PC-9 (cell line): ENCODE measurements at regions not wholly inside any gene's neighbourhood (a gene's known extent, or its start where the extent isn't known, plus 50 kb on each side); places are given as distances from the start of the nearest gene placed in this dataset.
"Not testable (repeated sequence)": the region's sequence is repeated elsewhere in the genome, so short reads cannot be mapped to it uniquely, and the experiment has no call there.

Experiments used
- BruUV-seq: library from RNA; stranded (reverse); fragments of 400-500 nt; replicated peaks from 2 replicates; lab custom pipeline; 2021; lab: Mats Ljungman, UMichigan
- CTCF ChIA-PET: fragments of 300-600 bp; sonication (Branson Sonifier 250); formaldehyde crosslinking; loops from one replicate; lab custom pipeline; 2022; ENCODE audit warnings: antibody characterized with exemption; lab: Charles Lee
- POLR2A ChIA-PET: fragments of 300-600 bp; sonication (Branson Sonifier 250); formaldehyde crosslinking; loops from one replicate; lab custom pipeline; 2022; ENCODE audit warnings: antibody characterized with exemption; ENCODE audit not compliant: unreplicated experiment; lab: Charles Lee
- DNase-seq, 2 experiments: peaks; one replicate each; pipeline versions ENCODE4 v3.0.0 to v3.0.0-alpha.2; 2015 to 2022; ENCODE audit warnings: mixed read lengths in 1 of 2
- H2AFZ ChIP-seq: fragments of 200-600 bp; sonication (generic); 2 replicates; pipeline ENCODE4 v1.8.1; 2017; ENCODE audit warnings: antibody characterized with exemption
- H3F3A ChIP-seq: fragments of 200-600 bp; sonication (generic); 2 replicates; pipeline ENCODE4 v1.8.1; 2017; ENCODE audit warnings: antibody characterized with exemption, mild to moderate bottlenecking, low read depth; ENCODE audit not compliant: insufficient read depth
- H3K27ac ChIP-seq: fragments of 200-600 bp; sonication (generic); 2 replicates; pipeline ENCODE4 v1.6.1; 2016; ENCODE audit warnings: mixed run types
- H3K27me3 ChIP-seq: fragments of 200-600 bp; sonication (generic); 2 replicates; pipeline ENCODE4 v1.6.1; 2016; ENCODE audit warnings: low read depth, mixed run types; ENCODE audit not compliant: insufficient read depth
- H3K36me3 ChIP-seq: fragments of 200-600 bp; sonication (generic); 2 replicates; pipeline ENCODE4 v1.6.1; 2016; ENCODE audit warnings: low read depth, mixed run types
- H3K4me1 ChIP-seq: fragments of 200-600 bp; sonication (generic); replicated peaks from 2 replicates; pipeline ENCODE4 v1.6.1; 2016; ENCODE audit warnings: mixed run types; ENCODE audit not compliant: insufficient read depth
- H3K4me2 ChIP-seq: fragments of 200-600 bp; sonication (generic); 2 replicates; pipeline ENCODE4 v1.6.1; 2017; ENCODE audit warnings: mixed run types
- H3K4me3 ChIP-seq: fragments of 200-600 bp; sonication (generic); 2 replicates; pipeline ENCODE4 v1.6.1; 2016; ENCODE audit warnings: mixed run types
- H3K79me2 ChIP-seq: fragments of 200-600 bp; sonication (generic); 2 replicates; pipeline ENCODE4 v1.6.1; 2017; ENCODE audit warnings: low read depth, mixed run types
- H3K9me2 ChIP-seq: fragments of 200-600 bp; sonication (generic); 2 replicates; pipeline ENCODE4 v1.8.1; 2017; ENCODE audit warnings: mild to moderate bottlenecking; ENCODE audit not compliant: insufficient read depth
- H3K9me3 ChIP-seq: fragments of 200-600 bp; sonication (generic); 2 replicates; pipeline ENCODE4 v1.8.1; 2016; ENCODE audit warnings: low read depth; ENCODE audit not compliant: insufficient read depth
- H4K20me1 ChIP-seq: fragments of 200-600 bp; sonication (generic); 2 replicates; pipeline ENCODE4 v1.8.1; 2017; ENCODE audit not compliant: insufficient read depth
- CTCF ChIP-seq: fragments of 200-600 bp; sonication (generic); conservative IDR thresholded peaks from 2 replicates; pipeline ENCODE4 v1.6.1; 2017; ENCODE audit warnings: mixed run types, antibody characterized with exemption, mild to moderate bottlenecking, moderate library complexity
- EZH2 ChIP-seq: fragments of 200-600 bp; sonication (generic); IDR thresholded peaks from 2 replicates; pipeline ENCODE4 v1.8.0; 2017; ENCODE audit warnings: antibody characterized with exemption, low read depth
- intact Hi-C: fragments of 100-400 bp; cut with micrococcal nuclease; formaldehyde crosslinking; loops from one replicate; pipeline ENCODE4 v1.10.0; 2022; ENCODE audit not compliant: unreplicated experiment

GRCh38 chrX:128685387-128685786 is 633.2 kb upstream of the ACTRT1 start:
- CTCF ChIA-PET: no interaction called here
- no peaks in the 10 kb centered on the region for H3K27me3 ChIP-seq
- H3K36me3 ChIP-seq: no peaks in the 10 kb centered on the region
- H3K27ac ChIP-seq: no peak overlapping the region
- no peak overlapping the region for H3K4me2 ChIP-seq
- no peak for DNase-seq
- H3K4me1 ChIP-seq: no peaks in the 10 kb centered on the region
- no peaks in the 10 kb centered on the region for H3F3A ChIP-seq
- H3K4me3 ChIP-seq: no peak overlapping the region
- no peaks in the 10 kb centered on the region for H3K9me3 ChIP-seq
- H3K79me2 ChIP-seq: no peaks in the 10 kb centered on the region
- POLR2A ChIA-PET: no interaction called here
- BruUV-seq: no TSS peak
- no peaks in the 10 kb centered on the region for H3K9me2 ChIP-seq
- TF ChIP-seq EZH2 (no peak), CTCF (no peak)
- H2AFZ ChIP-seq: no peak overlapping the region
- H4K20me1 ChIP-seq: no peaks in the 10 kb centered on the region
- intact Hi-C loops: no loop called here

GRCh38 chrX:128676651-128677050 is 624.4 kb upstream of the ACTRT1 start:
- Histone ChIP-seq H4K20me1 (no peaks in the 10 kb centered on the region), H3F3A (no peaks in the 10 kb centered on the region), H3K4me2 (no peak overlapping the region), H3K79me2 (no peaks in the 10 kb centered on the region), H3K9me2 (no peaks in the 10 kb centered on the region), H3K4me1 (no peaks in the 10 kb centered on the region), H3K36me3 (no peaks in the 10 kb centered on the region), H2AFZ (no peak overlapping the region), H3K4me3 (no peak overlapping the region), H3K9me3 (no peaks in the 10 kb centered on the region), H3K27ac (no peak overlapping the region), H3K27me3 (no peaks in the 10 kb centered on the region)
- POLR2A ChIA-PET: no interaction called here
- CTCF ChIA-PET: no interaction called here
- BruUV-seq: no TSS peak
- intact Hi-C loops: no loop called here
- TF ChIP-seq CTCF (no peak), EZH2 (no peak)
- no peak for DNase-seq

GRCh38 chrX:128674326-128675086 is 622.3 kb upstream of the ACTRT1 start:
- POLR2A ChIA-PET, H3F3A ChIP-seq, H3K4me2 ChIP-seq, H3K27me3 ChIP-seq, DNase-seq, CTCF ChIA-PET, intact Hi-C loops, H3K4me1 ChIP-seq, H3K27ac ChIP-seq, H3K36me3 ChIP-seq, H4K20me1 ChIP-seq, H2AFZ ChIP-seq, H3K9me2 ChIP-seq, H3K79me2 ChIP-seq, H3K9me3 ChIP-seq, BruUV-seq, H3K4me3 ChIP-seq: not testable (repeated sequence)

GRCh38 chrX:128664211-128664610 is 612.0 kb upstream of the ACTRT1 start:
- H3K79me2 ChIP-seq: no peaks in the 10 kb centered on the region
- no peaks in the 10 kb centered on the region for H3K36me3 ChIP-seq
- TF ChIP-seq CTCF (no peak), EZH2 (no peak)
- no peak overlapping the region for H3K4me2 ChIP-seq
- CTCF ChIA-PET: no interaction called here
- BruUV-seq: no TSS peak
- POLR2A ChIA-PET: no interaction called here
- no peaks in the 10 kb centered on the region for H4K20me1 ChIP-seq
- H3K27me3 ChIP-seq: no peaks in the 10 kb centered on the region
- no peak overlapping the region for H3K27ac ChIP-seq
- no peaks in the 10 kb centered on the region for H3K9me2 ChIP-seq
- no peak overlapping the region for H3K4me3 ChIP-seq
- H2AFZ ChIP-seq: no peak overlapping the region
- no peaks in the 10 kb centered on the region for H3F3A ChIP-seq
- no peak for DNase-seq
- intact Hi-C loops: no loop called here
- H3K9me3 ChIP-seq: no peaks in the 10 kb centered on the region
- H3K4me1 ChIP-seq: no peaks in the 10 kb centered on the region
